GM21423 (cell line): ENCODE measurements at regions not wholly inside any gene's neighbourhood (a gene's known extent, or its start where the extent isn't known, plus 50 kb on each side); places are given as distances from the start of the nearest gene placed in this dataset.

Experiments
- ATAC-seq: cut with Tn5 transposase; IDR thresholded peaks from one replicate; pipeline ENCODE4 v1.9.1; 2021; ENCODE audit warnings: mild to moderate bottlenecking, moderate library complexity; ENCODE audit not compliant: unreplicated experiment

DNA sequence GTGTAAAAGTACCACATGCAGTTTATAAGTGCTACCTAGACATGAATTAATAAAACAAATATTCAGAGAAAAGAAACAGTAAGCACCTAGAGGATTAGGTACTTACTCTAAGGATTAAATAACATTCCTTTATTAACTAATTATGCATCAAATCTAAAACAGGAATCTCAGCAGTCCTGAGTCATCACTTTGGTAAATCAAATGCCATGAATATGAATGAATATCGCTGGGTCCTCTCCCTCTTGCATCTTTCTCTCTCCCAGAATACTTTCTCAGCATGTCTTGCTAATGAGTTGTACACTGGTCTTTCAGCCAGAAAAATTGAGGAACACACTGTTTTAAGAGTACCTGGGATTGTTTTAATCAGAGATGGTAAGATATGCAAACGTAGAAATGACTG, 225.5 kb upstream of the NFE2L3 start:
- ATAC-seq = no peak

DNA sequence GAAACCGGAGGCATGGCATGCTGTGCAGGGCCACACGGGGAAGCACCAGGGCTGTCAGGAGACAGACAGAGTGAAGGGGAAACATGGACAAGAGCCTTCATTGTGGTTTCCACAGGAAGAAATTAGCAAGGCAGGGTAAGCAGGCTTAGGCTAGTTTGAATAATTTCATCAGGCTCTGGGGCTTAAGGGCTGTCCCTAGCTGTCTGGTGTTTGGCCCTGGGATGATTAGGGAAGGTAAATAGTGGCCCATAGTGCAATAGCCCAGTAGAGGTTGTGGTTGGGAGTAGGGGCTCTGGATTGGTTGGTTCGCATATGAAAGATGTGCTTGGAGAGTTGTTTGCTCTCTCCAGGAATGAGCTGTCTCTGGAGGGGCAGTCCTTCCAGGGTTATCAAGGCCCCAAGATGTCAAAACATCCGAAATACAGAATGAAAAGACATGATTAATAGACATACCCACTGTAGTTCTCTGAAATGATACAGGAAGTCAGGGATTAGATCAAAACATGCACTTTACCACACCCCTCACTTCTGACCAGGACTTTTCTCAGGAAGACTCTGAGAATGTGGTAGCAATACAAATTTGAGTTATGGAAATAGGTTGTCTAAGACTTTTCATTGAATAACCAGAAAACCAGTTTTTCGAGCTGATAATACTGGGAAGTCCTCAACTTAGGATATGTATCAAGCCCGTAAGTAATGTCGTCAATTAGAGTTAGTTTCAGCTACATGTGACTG, 224.9 kb upstream of the NFE2L3 start:
- no peak for ATAC-seq

DNA sequence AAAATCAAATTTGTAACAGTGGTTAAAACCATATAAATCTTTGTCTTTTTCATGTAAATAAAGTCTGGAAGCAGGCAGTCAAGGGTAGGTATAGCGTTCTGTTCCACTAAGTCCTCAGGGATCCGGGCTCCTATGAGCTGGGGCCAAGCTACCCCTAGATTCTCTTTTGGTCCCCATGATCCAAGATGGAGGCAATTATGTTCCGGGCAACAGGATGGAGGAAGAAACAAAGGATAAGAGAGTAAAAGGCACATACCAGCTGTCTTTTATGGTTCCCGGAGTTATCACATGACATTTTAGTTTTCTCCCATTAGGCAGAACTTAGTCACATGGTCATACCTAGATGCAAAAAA, 224.4 kb upstream of the NFE2L3 start:
- no peak for ATAC-seq

DNA sequence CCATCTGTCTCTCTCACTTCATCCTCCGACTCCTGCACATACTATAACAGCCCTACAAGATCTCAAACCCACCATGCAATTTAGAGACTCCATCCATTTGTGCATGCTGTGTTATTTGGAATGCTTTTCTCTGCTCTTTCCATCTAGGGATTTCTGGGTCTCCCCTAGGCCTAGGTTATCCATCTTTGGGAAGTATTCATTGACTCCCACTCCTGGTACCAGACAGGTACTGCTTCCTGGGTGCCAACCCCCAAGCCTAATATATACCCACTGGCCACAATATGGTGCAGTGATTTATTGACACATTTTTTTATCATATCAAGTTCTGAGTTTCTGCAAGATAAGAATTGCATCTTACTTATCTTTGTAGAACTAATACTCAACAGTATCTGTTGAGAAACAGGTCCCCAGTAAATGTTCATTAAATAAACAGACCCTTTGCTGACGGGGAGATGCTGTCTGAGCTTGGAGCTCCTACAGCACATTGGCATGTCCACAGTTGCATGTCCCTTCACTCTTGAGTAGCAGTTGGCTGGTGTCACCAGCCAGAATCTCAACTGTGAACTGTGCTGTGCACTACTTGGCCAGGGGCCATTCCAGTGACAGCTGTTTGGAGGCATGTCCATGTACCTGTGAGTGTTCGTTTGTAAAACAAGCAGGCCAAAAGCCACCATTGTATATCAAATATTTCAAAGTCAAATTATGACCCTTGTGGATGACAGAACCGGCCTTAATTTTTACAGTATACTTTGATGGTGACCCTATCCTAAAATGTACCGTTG, 223.3 kb upstream of the NFE2L3 start:
- no peak for ATAC-seq

DNA sequence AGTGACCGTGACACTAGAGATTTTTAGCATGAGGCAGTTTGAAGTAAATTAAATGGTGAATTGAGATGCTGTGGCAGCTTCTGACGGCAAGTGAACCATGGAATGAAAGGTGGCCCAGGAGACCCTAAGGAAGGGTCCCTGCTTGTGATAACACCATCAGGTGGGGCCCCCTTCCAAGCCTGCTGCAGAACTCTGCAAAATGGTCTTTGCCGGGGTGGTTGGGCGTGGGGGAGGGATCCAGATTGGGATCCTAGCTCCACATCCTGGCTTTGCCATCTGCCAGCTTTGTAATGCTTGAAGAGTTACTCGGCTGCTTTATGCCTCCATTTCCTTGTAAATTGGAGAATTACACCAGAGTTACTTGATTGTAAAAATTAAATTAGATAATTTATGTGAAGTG, 222.6 kb upstream of the NFE2L3 start:
- no peak for ATAC-seq

DNA sequence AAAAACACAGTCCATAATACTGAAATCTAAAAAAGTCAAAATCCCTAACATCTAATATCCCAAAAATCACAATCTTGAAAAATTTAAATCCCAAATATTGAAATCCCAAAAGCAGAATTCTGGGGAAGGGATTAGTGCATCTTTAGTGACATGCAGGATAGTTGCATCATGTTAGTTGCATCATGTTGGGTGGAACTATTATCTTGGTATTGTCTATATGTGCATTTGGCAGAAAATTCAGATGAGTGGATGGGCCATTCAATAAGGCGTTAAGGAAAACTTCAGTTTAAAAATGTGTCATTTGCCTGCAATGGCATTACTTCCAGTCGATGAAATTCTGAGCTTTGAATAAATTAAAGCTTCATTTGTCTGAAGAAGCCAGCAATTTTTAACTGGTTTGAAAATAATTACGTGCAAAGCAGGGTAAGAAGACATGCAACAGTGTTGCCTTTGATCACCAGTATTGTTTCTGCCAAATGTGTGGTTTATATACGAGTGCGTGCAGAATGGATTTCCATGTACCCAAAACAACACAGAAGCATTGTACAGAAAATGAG, 221.4 kb upstream of the NFE2L3 start:
- no peak for ATAC-seq

DNA sequence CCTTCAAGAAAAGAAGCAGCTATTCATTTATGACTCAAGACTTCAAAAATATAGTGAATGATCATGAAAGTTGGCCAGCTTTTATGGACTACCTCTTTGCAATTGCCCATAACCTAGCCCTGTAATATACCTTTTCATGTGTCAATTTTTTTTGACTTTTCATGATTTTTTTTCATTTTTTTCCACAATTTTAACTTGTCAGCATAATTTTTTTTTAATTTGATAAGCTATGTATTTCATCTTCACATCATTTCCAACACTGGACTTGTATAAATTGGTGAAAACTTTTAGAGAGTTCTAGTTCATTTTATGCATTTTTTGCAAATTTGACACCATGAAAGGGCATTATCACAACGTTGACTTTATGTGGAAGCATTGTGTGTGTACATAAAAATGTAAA, 220.8 kb upstream of the NFE2L3 start:
- ATAC-seq = no peak

DNA sequence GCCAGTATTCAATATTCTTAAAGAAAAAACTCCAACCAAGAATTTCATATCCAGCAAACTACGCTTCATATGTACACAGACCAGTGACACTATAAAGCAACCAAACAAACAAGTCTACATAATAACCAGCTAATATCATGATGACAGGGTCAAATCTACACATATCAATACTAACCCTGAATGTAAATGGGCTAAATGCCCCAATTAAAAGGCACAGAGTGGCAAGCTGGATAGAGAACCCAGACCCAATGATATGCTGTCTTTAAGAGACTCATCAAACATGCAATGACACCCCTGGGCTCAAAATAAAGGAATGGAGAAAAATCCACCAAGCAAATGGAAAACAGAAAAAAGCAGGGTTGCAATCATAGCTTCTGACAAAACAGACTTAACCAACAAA, 218.1 kb upstream of the NFE2L3 start:
- ATAC-seq = no peak

DNA sequence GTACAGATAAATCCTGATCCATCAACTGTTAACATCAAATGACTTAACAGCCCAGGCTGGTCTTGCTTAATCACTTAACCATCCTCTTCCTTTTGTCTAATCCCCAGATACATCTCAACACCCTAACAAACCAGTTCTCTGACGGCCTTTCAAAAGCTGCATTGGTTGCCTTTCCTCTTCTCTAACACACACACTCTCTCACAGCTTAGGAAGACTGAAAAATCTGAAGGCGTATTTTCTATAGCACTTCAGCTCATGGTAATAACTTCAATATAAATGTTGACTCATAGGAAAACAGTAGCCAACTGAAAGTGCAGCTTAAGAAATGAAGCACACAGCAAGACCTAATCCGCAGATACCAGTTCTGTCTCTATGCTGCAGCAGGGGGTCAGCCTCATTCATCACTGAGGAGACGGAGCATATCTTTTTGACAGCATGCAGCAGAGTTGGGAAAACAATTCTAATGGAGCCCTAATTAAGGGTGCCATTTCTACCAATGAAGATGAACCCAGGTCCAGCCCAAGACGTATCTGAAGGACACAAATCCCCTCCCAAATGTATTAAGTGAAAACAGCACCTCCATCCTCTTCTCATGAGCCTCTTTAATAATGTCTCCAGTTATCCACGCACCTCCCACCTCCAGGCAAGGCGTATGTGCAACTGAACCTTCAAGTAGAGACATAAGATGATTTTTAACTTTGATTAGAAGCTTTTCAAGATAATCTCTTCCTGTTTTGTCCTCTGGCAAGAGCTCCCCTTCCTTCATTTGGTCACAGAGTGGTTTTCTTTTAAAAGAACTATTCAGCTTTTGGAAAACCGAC, 211.7 kb upstream of the NFE2L3 start:
- no peak for ATAC-seq

DNA sequence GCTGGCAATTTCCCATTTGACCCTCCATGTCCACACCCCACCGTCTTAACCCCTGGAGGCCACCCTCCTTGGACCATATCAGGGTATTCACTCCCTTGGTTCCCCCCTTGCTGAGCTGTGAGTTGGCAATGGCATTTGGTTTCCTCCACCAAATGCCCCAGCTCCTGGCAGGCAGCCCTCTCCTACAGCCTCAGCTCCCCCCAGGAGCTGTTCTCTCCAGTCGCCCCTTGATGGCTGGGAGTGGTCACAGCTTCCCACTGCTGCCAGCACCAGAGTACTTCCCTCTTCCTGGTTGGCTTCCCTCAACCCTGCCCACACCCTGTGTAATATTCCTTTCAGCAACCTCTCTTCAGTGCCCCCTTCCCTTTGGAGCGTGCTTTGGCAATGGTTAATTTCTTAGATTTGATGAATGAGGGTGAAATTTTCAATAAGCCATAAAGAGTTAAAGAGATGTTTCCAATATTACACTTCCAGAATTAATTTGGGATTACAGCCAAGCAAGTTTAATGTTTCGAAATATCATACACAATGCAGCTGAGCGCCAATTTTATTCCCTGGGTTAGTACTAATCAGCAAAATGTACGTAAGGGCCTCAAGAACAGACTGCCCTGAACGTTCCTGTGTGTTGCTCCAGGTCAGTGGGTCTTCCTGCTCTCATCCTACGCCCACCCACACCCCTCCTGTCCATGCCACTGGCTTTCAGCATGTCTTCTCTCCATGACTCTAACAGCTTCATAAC, 207.1 kb upstream of the NFE2L3 start:
- ATAC-seq = no peak

DNA sequence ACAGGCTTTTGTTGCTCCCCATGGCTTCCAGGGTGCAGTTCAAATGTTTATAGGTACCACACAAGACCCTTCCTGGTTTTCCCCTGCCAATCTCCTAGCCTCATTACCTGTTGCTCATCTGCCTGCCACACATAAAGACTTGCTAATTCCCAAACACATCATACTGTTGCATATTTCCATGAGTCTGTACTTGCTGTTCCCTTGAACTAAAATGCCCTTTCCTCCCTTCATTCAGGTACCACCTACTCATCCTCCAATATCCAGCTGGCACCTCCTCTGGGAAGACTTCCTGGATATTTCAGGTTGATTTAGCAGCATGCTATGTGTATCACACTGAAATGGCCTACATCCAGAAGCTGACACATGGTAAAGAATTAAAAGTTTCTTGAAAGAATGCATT, 206.4 kb upstream of the NFE2L3 start:
- ATAC-seq = no peak

DNA sequence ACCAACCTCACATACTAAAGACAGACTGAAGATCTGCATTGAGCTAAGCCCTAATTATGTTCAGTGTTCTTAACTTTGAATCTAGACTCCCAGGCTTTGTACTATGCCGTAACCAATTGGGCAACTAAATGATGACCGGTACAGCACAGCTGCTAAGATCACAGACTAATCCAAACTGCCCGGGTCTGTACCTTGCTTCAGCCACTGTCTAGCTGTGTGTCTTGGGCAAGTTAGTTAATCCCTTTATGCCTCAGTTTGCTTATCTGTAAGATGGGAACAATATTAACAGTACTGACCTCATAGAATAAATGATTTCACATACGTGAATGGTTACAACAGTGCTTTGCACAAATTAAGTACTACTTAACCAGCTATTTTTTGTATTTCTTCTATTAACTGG, 205.8 kb upstream of the NFE2L3 start:
- ATAC-seq = no peak

DNA sequence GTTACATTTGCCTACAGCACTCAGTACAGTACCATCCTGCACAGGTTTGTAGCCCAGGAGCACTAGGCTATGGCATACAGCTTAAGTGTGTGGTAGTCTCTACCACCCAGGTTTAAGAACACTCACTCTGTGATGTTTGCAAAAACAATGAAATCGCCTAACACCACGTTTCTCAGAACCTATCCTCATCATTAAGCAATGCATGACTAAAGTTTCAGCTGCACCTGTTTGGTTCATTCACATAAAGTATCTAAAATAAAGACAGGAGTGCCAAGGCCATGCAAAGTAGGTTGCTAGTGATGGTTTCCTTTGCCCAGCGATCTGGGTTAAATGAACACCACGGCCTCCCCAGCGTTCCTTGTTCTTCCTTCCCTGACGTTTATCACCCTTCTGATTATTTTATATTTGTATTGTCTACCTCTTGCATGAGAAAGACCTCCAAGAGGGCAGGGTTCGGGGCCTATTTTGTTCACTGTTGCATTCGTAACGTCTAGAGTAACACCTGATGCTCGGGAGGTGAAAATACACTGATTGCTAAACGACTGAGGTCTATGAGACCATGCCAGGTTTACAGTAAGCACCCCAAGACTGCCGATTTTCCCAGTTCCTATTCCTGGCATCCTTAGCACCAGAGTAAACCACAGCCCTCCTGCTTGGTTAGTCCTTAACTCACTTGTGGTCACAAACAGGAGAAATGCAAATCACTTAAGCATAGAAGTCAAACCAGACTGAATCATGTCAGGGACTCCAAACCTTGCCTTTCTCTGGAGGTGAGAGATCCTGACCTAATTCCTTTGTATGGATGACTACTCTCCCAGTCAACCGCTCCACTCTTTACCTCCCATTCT, 204.1 kb upstream of the NFE2L3 start:
- ATAC-seq = no peak

DNA sequence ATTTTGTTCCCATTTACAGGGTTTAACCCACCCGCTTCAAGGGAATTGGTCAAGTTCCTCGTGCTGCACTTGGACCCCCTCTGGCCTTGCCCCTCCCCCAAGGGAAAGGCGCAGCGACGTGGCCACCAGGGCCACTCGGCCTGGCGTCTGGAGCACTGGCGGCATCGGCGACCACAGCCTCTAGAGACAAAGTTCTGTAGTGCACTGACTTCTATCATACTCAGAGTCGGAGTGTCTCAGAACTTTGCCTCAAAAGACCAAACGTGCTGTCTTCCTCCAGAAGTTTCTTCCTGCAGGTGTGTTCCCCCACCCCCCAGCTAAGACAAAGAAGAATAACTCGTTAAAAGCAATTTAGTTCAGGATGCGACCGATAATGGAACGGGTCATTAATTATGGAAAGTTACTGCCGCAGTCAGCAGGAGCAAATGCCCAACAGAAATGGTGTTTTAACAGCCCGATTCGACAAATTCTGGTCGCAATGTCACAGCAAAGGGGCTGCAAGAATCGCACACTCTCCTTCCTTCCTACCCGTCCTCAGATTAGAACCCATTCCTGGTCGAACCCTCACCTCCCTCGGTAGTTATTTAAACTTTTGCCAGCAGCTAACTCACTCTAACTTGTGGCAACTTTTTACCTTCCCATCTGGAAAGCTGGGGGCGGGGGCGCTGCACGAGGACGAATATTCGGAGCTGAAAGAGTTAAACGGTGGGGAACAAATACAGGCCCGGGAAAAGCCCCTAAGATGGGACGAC, 202.1 kb upstream of the NFE2L3 start:
- ATAC-seq = no peak

DNA sequence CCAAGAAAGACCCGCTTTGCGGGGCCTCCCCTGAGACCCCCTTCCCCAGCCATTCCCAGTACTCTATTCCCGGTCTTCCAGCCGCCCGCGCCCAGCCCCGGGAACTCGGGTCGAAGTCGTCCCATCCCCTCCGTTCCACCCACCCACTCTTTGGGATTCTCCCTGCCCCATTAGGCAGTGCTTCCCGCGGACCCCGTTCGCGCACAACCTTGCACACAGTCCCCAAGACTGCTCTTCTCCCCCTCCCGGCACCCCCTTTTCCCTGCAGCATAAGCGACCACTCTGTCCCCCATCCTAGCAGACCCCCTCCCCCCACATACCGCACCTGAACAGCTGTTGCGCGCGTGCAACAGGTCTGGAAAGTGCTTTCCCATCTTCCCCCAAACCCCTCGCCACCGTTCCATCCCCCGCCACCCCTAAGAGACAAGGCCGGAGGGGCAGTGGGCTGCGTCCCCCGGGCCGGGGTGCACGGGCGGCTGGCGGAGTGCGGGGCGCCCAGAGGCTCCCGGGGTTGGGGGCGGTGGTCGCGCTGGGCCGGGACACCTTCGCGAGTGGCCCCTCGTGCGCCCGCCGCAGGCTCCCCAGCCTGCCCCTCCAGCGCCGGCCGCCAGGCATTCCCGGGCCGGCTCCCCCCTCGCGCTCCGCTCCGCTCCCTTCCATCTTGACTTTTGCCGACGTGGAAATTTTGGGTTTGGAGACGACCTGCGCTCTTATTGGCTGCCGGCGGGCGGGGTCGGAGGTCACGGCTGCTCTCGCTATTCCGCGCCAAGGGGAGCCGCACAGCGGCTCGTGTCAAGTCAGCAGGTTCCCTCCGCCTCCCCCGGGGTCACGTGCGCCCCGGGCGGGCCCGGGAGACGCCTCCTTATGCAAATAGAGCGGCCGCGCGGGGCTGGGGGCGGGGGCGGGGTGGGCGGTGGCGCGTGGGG, 201.2 kb upstream of the NFE2L3 start:
- peak; percentile 81 for ATAC-seq

DNA sequence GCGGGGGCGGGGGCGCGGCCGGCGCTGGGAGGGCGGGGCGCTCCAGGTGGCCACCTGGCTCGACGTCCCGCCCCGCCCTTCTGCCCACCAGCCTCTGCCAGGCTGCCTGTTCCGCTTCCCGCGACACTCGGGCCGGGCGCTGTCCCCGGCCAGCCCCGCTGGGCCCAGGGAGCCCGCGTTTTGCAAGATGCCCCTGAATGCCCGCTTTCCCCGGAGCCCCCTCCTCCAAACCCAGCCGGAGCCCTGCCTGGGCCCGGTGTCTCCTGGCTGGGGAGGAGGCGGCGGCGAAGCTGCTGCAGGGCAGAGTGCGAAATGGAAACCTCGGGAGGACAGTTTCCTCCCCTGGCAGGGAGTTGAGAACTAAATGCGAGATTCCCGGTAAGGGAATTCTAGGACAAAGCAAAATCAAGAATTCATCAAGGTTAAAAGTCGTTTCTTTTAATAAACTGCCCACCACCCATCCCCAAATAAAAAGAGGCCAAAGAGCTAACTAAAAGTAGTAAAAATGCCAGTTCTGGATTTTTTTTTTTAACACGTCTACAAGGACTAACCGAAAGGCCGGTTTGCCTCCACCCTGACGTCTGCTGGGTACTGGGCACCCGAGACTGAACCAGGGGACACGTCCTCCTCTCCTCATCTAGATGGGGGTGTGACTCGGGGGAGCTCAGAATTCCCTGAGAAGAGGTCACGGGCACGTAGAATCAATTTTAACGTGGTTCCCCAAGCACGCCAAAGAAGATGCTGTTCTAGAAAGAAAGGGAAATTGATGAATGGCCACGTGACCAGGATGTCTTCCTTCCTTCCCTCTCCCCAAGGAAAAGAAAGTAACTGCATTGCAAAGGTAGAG, 200.4 kb upstream of the NFE2L3 start:
- peak; percentile 49 for ATAC-seq
